Subcutaneous abdominal adipose tissue (tissue), 5 donors: ENCODE measurements at regions not wholly inside any gene's neighbourhood (a gene's known extent, or its start where the extent isn't known, plus 50 kb on each side); places are given as distances from the start of the nearest gene placed in this dataset.
"Not testable (repeated sequence)": the region's sequence is repeated elsewhere in the genome, so short reads cannot be mapped to it uniquely, and the experiment has no call there.

ENCODE experiments used
- H3K27ac ChIP-seq: one replicate; pipeline ENCODE4 v1.7.0; 2013; ENCODE audit warnings: low read depth, mild to moderate bottlenecking, inconsistent platforms, low read length, moderate library complexity
- H3K27me3 ChIP-seq, 5 donors: one replicate each; pipeline ENCODE4 v1.7.0; 2013; ENCODE audit warnings: low read length in 5 of 5, inconsistent platforms in 1 of 5; ENCODE audit not compliant: control insufficient read depth in 5 of 5, insufficient read depth in 4 of 5
- H3K36me3 ChIP-seq, 5 donors: one replicate each; pipeline ENCODE4 v1.7.0; 2013; ENCODE audit warnings: low read length in 5 of 5; ENCODE audit not compliant: control insufficient read depth in 5 of 5, insufficient read depth in 5 of 5
- H3K4me1 ChIP-seq, 5 donors: one replicate each; pipeline ENCODE4 v1.7.0; 2013; ENCODE audit warnings: low read length in 5 of 5, mild to moderate bottlenecking in 3 of 5, moderate library complexity in 1 of 5; ENCODE audit not compliant: control insufficient read depth in 5 of 5, insufficient read depth in 5 of 5
- H3K4me3 ChIP-seq, 5 donors: one replicate each; pipeline ENCODE4 v1.7.0; 2013; ENCODE audit warnings: low read length in 5 of 5, low read depth in 1 of 5
- H3K9ac ChIP-seq, 5 donors: one replicate each; pipeline ENCODE4 v1.7.0; 2013; ENCODE audit warnings: low read length in 5 of 5, mild to moderate bottlenecking in 4 of 5, moderate library complexity in 3 of 5
- H3K9me3 ChIP-seq, 5 donors: one replicate each; pipeline ENCODE4 v1.7.0; 2013; ENCODE audit warnings: low read length in 5 of 5; ENCODE audit not compliant: control insufficient read depth in 5 of 5
- donor health status: healthy.
- donor health status: healthy.
- donor health status: healthy.
- donor health status: healthy.
- donor health status: healthy.

DNA sequence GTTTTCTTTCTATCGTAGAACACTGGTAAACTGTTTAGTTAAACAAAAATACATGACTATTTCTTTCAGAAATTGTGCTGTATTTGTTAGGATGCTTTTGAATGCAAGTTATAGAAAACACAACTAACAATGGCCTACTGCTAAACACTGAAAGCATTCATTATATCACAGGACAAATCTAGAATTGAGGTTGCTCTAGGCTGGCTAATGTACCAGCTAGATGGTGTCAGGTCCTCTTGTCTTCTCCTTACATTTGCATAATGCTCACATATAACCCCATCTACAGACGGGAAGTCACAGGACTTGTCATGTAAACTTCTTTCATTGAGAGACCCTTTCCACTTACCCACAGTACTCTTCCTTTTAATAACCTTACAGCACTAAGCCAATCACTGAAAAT, 586.8 kb downstream of the DSC3 start:
- no peak overlapping the region for H3K9ac ChIP-seq
- H3K36me3 ChIP-seq, result no peaks in the 10 kb centered on the region
- no peak overlapping the region for H3K27ac ChIP-seq
- H3K9me3 ChIP-seq, result no peaks in the 10 kb centered on the region
- no peak overlapping the region for H3K4me3 ChIP-seq
- no peaks in the 10 kb centered on the region for H3K4me1 ChIP-seq
- H3K27me3 ChIP-seq, result no peaks in the 10 kb centered on the region

DNA sequence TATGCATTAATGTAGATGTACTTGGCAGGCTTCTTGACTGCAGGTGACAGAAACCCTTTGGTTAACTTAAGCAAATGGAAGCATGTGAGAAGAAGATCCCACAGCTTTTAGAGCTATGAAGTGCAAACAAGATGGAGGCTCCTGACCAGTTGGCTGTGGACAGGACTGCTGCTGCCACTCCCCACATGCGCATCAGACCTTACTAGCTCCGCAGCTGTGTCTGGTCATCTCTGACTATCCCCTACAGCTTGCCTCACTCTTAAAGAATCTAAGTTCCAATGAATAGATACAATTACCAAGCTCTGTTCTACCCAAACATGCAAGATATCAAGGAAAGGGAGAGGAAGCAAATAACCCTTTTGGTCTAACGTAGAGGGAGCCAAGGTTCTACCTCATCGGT, 587.6 kb downstream of the DSC3 start:
- Histone ChIP-seq H3K4me3 (no peak overlapping the region), H3K4me1 (no peaks in the 10 kb centered on the region), H3K9ac (no peak overlapping the region), H3K27me3 (no peaks in the 10 kb centered on the region), H3K9me3 (no peaks in the 10 kb centered on the region), H3K36me3 (no peaks in the 10 kb centered on the region), H3K27ac (no peak overlapping the region)

DNA sequence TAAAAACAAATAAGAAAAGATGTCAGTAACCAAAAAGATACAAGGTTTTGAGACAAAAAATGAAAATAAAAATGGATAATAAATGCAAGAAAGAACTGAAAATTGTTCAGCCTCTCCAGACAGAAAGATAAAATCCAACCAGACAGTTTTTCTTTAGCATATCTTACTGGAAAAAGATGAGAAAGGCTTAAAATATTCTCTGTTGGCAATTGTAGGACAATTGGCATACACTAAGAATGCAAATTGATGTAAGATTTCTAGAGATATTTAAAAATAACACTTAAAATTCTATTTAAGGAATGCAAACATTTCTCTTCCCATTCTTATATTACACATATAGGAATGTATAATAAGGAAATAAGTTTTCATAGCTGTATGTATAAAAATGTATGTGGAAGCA, 590.6 kb downstream of the DSC3 start:
- no peak overlapping the region for H3K27ac ChIP-seq
- H3K9me3 ChIP-seq, result no peaks in the 10 kb centered on the region
- H3K9ac ChIP-seq, result no peak overlapping the region
- no peaks in the 10 kb centered on the region for H3K27me3 ChIP-seq
- no peaks in the 10 kb centered on the region for H3K36me3 ChIP-seq
- no peaks in the 10 kb centered on the region for H3K4me1 ChIP-seq
- H3K4me3 ChIP-seq, result no peak overlapping the region

DNA sequence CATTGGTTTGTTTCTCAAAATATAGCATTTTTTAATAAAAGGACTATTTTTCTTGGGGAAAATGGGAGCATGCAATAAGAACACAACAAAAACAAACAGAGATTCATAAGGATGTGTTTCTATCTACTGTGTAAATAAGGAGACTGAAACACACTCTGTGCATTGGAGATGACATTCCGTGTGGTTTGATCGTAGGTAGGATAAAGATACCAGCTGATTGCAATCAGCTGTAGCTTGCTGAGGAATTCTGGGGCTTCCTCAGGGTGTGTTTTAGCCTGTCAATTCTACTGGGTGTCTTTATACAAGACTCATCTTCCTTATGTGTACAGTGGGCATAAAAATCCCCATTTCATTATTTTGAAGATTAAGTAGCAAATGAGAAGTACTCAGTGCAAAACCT, 591.6 kb downstream of the DSC3 start:
- no peak overlapping the region for H3K4me3 ChIP-seq
- no peak overlapping the region for H3K27ac ChIP-seq
- H3K27me3 ChIP-seq, result no peaks in the 10 kb centered on the region
- no peaks in the 10 kb centered on the region for H3K9me3 ChIP-seq
- no peaks in the 10 kb centered on the region for H3K36me3 ChIP-seq
- H3K4me1 ChIP-seq, result no peaks in the 10 kb centered on the region
- H3K9ac ChIP-seq, result no peak overlapping the region

DNA sequence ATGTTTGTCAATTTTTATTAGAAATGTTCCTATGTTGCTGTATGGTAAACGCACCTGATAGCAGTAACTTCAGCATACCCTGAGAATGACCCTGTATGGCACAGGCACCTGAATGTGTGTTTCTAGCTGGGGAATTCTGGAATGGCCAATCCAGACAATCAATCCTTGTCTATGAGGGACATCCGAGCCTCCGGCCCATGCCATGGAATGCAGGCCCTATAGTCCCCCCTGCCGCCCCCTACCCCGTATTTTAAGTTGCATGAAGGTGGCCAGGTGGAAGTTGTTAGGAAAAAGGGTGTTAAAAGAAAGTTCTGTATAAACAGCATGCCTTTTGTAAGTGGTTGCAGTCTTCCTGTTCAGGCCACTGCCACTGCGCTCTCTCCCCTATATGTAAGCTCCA, 595.9 kb downstream of the DSC3 start:
- H3K9me3 ChIP-seq, result no peaks in the 10 kb centered on the region
- H3K4me1 ChIP-seq, result no peaks in the 10 kb centered on the region
- H3K9ac ChIP-seq, result no peak overlapping the region
- H3K27me3 ChIP-seq, result no peaks in the 10 kb centered on the region
- H3K27ac ChIP-seq, result no peak overlapping the region
- H3K4me3 ChIP-seq, result no peak overlapping the region
- H3K36me3 ChIP-seq, result no peaks in the 10 kb centered on the region

DNA sequence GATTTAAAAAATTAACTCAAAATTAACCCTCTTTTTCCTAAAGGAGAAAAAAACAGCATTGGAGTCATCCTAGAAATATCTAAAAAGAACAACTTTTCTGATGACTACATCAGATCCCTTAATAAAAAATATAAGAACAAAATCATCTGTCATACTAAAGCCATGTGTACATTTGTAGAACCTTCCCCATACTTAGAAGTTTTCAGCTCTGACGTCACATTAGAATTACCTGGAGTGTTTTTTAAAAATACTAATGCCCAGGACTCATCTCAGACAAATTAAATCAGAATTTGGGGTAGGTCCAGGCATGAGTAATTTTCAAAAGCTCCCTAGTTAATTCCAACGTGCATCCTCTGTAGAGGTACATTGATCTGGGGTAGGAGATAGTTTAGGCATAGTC, 598.0 kb downstream of the DSC3 start:
- no peak overlapping the region for H3K9ac ChIP-seq
- no peaks in the 10 kb centered on the region for H3K9me3 ChIP-seq
- H3K27ac ChIP-seq, result no peak overlapping the region
- no peaks in the 10 kb centered on the region for H3K27me3 ChIP-seq
- H3K4me1 ChIP-seq, result no peaks in the 10 kb centered on the region
- no peak overlapping the region for H3K4me3 ChIP-seq
- H3K36me3 ChIP-seq, result no peaks in the 10 kb centered on the region

DNA sequence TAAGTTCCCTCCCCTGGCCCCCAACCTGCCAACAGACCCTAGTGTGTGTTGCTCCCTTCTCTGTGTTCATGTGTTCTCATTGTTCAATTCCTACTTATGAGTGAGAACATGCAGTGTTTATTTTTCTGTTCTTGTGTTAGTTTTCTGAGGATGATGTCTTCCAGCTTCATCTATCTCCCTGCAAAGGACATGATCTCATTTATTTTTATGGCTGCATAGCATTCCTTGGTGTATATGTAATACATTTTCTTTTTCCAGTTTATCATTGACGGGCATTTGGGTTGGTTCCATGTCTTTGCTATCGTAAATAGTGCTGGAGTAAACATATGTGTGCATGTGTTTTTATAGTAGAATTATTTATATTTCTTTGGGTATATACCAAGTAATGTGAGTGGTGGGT, 602.2 kb downstream of the DSC3 start:
- Histone ChIP-seq H3K27ac (no peak overlapping the region), H3K9ac (no peak overlapping the region), H3K4me3 (no peak overlapping the region), H3K36me3 (no peaks in the 10 kb centered on the region), H3K4me1 (no peaks in the 10 kb centered on the region), H3K9me3 (no peaks in the 10 kb centered on the region), H3K27me3 (no peaks in the 10 kb centered on the region)

DNA sequence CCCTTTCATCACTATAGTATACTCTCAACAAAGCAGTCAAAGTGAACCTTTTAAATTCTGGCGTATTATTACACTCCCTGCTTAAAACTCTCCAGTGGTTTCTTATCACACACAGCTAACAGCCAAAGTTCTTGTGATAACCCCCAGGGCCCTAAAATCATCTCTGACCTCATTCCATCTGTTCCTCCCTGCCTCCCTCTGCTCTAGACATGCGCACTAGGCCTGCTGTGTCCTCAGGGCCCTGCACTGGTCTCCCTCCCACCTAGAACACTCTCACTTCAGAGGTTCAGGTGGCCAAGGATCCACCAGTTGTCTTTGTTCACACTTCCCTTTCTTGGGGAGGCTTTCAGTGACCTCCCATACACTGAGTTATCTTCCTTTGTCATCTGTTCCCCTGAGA, 603.4 kb downstream of the DSC3 start:
- no peaks in the 10 kb centered on the region for H3K4me1 ChIP-seq
- H3K27ac ChIP-seq, result no peak overlapping the region
- H3K9me3 ChIP-seq, result no peaks in the 10 kb centered on the region
- no peaks in the 10 kb centered on the region for H3K36me3 ChIP-seq
- H3K27me3 ChIP-seq, result no peaks in the 10 kb centered on the region
- H3K9ac ChIP-seq, result no peak overlapping the region
- no peak overlapping the region for H3K4me3 ChIP-seq

DNA sequence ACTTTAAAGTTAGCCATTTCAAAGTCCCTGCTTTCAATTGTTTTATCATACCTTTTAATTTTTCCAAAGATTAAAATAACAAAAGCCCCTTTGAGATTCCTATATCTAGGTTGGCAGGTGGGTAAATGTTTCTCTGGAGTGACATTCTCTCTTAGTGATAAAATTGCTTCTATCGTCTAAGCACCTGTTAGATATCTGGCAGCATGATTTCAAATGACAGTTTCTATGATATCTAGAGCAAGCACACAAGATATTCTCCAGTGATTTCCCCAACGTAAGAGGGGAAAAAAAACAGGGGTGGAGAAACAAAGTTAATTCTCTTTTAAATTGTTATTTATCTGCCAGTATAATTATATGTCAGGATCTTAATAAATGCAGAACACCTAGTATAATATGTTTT, 610.2 kb downstream of the DSC3 start:
- no peak overlapping the region for H3K9ac ChIP-seq
- no peaks in the 10 kb centered on the region for H3K36me3 ChIP-seq

DNA sequence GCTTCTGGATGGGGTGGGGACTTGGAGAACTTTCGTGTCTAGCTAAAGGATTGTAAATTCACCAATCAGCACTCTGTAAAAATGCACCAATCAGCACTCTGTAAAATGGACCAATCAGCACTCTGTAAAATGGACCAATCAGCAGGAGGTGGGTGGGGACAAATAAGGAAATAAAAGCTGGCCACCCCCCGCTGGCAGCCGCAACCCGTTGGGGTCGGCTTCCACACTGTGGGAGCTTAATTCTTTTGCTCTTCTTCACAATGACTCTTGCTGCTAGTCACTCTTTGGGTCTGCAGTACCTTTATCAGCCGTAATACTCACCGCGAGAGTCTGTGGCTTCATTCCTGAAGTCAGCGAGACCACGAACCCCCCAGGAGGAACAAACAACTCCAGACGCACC, 623.1 kb downstream of the DSC3 start:
- not testable (repeated sequence) for H3K4me1 ChIP-seq

More for the DNA sequence above, 610.2 kb downstream of the DSC3 start:
- Histone ChIP-seq H3K9me3 (no peaks in the 10 kb centered on the region), H3K27me3 (no peaks in the 10 kb centered on the region), H3K27ac (no peak overlapping the region), H3K4me1 (no peaks in the 10 kb centered on the region), H3K4me3 (no peak overlapping the region)

DNA sequence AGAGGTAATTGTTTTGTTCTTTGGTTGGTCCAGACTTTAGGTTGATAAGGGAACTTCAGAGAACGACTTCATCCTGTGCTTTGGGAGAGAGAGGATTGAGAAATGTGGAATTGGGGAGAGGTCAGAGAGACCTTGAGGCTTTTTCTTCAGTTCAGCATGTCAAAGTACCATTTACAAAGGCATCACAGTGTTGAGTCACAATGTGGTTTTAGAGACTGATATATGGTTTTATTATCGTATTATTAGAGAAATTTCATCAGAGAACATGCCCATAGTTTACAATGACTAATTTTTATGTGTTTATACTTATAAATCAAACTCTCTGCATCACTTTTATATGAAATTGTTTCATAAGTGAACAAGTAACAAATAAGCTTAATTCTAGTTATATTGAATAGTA, 626.6 kb downstream of the DSC3 start:
- Histone ChIP-seq H3K9me3 (no peaks in the 10 kb centered on the region), H3K4me3 (no peak overlapping the region), H3K27ac (no peak overlapping the region), H3K36me3 (no peaks in the 10 kb centered on the region), H3K27me3 (no peaks in the 10 kb centered on the region), H3K4me1 (no peaks in the 10 kb centered on the region), H3K9ac (no peak overlapping the region)

More for the DNA sequence above, 623.1 kb downstream of the DSC3 start:
- H3K9me3 ChIP-seq, H3K4me3 ChIP-seq, H3K27ac ChIP-seq, H3K27me3 ChIP-seq, H3K36me3 ChIP-seq, H3K9ac ChIP-seq: not testable (repeated sequence)
